Medulla oblongata (tissue), 1 donor: ENCODE measurements at regions not wholly inside any gene's neighbourhood (a gene's known extent, or its start where the extent isn't known, plus 50 kb on each side); places are given as distances from the start of the nearest gene placed in this dataset.
A peak's percentile ranks its signal among the peaks of the same experiment; 100 is the strongest.

ENCODE experiments used
- DNase-seq: peaks from one replicate; pipeline ENCODE4 v3.0.0-alpha.2; 2015; ENCODE audit errors: extremely low spot score

DNA sequence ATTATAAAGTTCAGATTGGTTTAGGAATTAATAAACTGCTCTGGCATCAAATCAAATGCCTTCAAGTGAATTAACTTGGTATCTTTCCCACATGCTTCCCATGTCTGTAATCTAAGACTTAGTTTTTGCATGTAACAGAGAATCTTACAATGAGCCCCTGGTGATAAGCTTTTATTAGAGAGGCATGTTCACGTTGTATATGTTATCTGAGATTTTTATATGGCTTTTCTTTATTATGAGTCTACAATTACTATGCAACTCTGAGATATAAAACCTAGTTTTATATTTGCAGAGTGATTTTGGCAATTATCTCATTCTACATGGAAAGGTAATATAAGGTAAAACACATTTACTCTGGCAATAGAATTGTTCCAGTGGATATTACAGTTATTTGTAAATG is 1578.4 kb upstream of the IGFBP7 start:
- DNase-seq = no peak

DNA sequence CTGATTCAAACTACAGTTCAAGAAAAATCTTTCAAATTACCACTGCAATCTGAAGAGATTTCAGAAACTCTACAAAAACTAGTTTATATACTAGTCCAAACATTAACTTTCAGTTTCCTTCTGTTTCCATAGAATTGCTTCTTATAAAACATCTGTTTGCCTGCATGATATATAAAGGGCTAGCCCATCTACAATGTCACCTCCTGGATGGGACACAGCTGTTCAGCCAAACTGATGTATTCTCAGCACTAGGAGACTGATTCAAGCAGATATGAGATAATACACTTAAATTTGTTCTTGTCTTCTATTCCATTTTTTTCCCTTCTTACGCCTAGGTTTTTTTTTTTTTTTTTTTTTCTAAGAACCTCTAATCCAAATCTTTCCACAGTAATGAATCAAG is 1569.7 kb upstream of the IGFBP7 start:
- no peak for DNase-seq

DNA sequence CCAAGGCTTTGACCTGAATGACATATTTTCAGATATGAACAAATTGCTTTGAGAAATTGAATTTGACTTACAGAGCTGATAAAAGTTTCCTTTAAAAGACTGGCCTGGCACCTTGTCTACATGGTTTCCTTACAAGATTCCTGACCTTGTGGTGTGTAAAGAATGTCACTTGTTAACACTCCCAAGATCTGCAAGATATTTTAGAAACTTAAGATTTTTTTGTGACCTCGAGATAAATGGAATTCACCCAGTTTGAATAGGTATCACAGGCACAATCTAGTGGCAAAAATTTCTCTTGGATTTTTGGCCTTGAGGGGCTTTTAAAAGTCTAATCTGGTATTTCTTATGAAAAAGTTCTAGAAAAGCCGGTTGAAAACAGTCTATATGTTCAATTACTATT is 1568.9 kb upstream of the IGFBP7 start:
- DNase-seq = no peak

DNA sequence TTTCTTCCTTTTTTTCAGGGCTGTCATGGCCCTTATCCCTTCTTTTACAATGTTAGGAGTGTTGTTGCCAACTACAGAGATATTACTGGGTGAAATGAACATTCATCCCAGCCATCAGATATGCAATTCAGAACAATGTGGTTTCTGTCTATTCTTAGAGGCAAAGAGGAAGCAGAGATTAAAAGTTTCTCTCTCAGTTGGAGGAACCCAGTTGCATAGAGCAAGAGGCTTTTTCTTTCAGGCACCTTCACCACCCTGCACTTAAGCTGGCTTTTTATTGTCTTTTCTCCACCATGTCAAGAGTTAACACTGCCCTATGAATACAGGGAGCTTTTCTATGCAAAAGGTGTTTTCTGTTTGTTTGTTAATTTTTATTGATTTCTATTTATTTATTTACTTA is 1559.6 kb upstream of the IGFBP7 start:
- DNase-seq = no peak

DNA sequence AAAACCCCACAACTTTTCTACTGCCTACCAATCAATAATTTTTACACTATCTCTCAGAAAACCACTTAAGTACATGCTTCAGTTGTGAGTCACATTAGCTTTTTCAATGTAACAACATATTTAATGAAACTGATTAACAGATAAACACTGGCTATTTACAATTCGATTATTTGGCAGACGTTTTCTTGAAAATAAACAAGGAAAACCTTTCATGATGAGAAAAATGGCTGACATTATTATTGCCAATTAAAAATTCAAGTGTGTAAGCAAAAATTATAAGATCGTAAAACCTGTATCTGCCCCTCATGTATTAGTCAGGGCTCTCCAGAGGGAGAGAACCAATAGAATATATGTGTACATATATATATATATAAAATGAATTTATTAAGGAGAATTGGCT is 1555.5 kb upstream of the IGFBP7 start:
- no peak for DNase-seq

DNA sequence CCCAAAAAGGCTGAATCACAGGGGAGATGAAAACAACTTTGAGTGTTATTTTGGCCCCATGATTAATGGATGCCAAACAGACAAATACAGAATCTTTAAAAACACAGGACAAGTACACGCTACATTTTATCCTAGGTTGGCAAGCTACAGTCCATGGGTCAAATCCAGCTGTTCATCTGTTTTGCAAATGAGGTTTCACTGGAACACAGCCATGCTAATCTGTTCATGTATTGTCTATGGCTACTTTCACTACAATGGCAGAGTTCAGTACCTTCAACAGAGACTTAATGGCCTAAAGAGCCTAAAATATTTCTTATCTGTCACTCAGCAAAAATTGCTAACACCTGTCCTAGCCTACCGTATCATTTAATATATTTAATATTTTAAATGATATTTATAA is 1548.5 kb upstream of the IGFBP7 start:
- DNase-seq = peak; percentile 49

DNA sequence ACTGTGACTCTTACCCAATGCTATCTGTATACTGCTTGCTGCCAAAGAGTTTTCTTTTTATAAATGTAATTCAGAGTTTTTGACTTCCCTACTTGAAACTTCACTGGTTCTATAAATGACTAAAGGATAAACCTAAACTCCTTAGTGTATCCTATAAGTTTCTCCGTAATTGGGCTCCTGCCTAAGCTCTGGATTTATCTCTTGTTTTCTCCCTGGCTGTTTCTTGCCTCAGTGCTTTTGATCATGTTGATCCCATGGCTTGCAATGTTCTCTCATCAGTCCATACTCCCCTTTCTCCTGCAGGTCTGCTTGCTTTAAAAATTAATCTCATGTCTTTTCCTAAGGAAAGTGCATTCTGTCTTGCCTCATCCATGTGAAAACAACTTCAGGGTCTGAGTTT is 1543.1 kb upstream of the IGFBP7 start:
- no peak for DNase-seq

DNA sequence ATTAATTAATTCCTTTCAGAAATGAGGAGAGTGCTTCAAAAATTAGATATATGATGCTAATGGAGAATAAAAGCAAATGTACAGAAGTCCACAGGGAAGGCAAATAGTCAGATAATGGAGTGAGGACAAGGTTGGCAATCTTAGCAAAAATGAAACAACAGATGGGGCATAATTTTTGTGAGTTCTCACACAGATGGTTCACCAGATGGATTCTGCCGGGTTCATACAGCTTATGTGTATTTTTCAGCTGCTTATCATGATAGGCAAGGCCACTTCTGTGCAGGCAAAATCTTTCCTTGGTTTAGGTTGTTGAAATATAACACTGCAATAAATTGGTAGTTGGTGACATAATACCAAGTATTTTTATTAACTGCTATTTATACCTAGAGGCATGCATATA is 1539.0 kb upstream of the IGFBP7 start:
- DNase-seq = no peak

DNA sequence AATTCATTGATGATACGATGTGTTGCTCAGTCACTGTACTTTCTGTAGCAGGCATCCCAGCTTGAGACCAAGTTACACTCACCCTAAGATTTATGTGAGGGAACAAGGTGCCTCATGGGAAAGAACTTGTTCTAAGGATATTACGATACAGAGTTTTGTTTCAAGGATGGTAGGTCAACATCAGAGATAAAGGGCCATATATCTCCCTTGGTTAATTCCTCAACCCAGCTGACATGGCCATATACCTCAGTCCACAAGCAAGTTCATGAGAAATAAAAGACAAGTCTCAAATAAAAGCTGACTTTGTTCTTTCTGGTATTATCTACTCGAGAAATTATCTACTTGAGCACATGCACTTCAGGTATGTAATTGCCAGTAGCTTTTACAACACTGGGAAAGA is 1535.9 kb upstream of the IGFBP7 start:
- DNase-seq = no peak

DNA sequence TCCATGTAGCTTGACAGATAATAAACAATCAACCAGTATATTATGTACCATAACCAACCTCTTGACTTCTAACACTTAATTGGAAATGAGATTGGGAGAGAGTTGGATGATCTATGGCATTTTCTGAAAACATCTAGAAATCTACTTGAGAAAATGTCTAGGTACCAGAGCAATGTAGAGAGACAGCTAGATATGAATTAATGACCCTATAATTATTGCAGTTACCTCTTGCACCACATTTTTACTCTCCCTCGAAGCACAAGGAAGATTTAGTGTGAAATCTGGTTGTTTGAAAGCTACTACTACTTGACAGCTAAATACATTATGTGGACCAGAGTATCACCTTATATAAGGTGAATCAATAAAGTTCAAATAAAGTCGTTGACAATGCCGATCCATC is 1534.4 kb upstream of the IGFBP7 start:
- DNase-seq = no peak

DNA sequence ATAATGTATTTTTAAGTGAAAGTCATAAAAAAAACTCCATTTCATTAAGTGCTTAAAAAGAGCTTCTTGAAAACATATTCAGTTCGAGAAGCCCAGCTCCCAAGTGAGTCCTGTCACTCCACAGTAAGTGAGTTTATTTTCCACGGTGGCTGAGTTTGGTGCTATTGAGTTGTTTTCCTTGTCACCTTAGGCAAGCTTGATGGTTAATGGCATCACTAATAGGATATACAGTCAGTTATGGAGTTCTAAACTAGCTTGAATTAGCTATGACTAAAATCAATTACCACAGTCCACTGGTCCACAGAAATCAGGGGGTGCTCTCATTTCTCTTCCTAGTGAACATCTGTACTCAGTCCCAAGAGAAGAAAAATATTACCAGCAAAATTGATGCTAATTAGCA is 1526.2 kb upstream of the IGFBP7 start:
- no peak for DNase-seq

DNA sequence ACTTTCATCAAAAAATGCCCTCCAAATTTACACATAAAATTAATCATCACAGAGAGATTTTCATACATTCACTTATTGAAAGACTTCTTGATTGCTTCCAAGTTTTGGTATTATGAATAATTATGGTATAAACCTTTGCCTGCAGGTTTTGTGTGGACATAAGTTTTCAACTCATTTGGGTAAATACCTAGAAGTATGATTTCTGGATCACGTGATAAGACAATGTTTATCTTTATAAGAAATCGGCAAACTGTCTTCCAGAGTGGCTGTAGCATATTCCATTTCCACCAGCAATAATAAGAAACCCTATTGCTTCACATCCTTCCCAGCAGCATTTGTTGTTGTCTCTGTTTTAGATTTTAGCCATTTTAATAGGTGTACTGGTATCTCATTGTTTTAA is 1507.0 kb upstream of the IGFBP7 start:
- no peak for DNase-seq

DNA sequence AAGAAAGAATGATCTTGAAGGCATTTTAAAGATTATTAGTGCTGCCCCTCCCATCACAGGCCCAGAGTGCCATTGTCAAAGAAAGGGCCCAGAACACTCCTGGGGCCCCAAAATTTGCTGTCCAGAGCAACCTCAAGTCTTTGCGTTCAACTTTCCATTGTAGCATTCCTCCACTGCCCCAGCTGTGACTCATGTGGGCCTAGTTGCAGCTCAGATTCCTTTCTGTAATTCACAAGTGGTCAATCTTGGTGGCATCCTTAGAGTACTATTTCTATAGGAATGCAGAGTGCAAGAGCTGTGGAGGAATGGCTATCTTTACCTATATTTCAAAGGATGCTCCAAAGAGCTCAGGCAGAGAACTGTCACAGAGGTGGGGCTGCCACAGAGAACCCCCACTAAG is 1500.8 kb upstream of the IGFBP7 start:
- no peak for DNase-seq

DNA sequence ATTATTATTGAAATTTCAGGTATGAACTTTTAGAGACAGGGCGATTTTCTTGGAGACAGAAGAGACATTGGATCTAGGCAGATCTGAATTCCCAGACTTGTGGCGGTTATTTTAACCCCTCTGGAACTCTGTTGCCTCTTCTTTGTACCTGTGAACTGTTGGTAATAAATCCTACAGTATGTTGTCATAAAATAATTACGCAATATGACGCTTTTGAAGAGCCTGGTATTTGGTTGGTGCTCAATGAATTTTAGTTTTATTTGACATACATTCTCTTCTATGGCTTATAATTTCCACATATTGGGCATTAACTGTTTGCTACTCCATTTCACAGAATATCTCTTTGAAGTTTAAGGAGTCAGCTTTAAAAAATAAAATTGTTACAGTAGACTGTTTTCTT is 1496.1 kb upstream of the IGFBP7 start:
- no peak for DNase-seq

DNA sequence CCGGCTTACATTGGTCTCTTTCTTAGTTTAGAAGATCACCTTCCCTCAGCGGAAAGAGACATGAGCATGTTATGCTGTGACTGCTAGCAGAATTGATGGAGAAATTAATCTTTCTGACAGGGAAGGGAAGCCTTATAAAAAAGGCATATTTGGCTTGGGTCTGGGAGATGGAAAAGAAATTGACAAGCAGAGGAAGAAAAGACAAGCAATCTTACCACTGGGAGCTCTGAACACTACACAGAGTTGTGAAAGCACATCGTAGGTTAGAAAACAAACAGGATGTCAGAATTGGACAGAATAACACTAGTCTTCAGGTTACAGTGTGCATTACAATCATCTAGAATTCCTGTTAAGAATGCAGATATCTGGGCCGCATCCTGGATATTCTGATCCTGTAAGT is 1493.8 kb upstream of the IGFBP7 start:
- DNase-seq = no peak

DNA sequence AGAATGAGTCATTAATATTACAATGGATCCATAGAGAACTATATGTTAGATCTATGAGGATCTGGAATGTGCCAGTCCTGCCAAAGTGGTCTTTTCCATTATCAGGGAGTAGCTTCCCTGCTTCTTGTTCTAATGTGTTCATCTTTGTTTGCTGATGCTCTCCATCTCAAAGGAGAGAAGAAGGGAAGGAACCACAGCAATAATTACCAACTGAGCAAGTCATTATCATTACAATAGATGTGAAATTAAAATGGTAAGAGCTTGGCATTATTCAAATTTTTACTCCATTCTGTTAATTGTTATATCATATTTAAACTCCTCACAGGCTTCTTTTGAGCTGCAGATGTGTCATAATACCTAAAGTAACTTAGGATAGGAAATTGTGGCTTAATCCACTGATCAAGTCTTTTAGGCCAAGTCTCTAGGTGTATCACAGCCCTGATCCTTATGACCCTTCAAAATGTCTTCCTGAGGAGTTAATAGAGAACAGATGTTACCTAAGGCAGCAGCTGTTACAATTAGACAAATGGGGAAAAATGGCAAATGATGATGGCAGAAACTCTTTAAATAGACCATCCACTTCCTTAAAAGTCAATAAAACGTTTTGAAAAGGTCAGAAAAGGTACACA is 1492.7 kb upstream of the IGFBP7 start:
- no peak for DNase-seq

DNA sequence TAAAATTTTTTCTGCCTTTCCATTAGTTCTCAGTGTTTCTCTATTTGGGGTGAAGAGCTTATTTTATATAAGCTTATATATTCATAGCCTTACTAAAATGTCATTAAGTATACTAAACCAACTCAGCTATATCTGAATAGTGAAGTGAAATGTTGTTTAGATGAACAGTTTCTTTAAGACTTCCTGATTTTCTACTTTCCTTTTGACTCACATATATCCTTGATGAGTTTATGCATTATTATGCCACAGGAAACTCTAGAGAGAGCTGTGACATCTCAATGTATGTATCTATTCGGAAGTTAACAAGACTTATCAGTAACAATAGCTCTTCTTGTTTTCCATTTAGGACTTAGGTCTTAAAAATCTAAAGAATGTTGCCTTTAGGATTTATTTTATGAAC is 1491.8 kb upstream of the IGFBP7 start:
- DNase-seq = no peak

DNA sequence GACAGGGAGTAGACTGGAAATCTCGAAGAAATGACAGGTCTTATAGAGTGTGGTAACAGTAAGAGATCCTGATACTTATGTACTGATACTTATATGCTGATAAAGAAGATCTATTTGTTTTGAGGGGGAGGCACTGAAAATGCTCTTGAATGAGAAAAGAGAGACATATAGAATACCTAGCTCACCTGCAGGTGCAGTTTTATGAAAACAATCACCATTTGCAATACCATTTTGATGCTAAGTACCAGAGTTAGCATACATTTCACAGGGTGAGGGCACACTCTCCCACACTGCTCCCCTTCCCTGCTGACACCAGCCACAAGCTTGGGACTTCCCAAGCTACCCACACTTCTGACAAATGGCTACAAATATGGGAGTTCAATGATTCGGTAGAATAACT is 1490.1 kb upstream of the IGFBP7 start:
- no peak for DNase-seq

DNA sequence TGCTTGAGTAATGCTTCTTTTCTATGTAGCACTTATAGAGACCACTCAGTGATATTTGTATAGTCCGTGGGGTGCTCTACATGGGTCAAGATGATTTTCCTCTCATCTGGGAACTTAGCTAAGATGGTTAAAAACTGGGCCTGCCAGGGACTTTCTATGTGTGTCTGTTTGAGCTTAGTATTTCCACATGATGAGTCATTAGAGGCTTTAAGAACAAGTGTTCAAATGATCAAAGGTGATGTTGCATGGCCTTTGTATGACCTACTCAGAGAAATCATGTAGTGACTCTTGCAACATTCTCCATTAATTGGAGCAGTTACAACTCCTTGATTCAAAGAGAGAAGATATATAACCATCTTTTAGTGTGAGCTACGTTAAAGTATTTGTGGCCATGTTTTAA is 1480.5 kb upstream of the IGFBP7 start:
- DNase-seq = no peak

DNA sequence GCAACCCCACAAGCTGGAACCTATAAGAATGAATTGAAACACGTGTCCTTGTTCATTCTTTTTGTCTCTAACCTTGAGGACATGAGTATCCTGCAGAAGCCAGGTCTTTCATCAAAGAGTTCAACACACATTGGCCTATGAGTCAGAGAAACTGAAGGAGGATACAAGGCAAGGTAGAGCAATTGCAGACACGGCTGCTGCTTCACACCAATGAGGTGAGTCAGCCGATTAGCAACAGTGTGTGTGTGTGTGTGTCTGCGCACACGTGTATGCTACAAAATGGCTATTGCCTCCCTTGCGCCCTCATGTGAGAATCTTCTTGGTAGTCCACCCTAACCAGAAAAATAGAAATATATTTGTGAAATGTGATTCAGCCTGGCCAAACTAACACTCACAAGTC is 1477.7 kb upstream of the IGFBP7 start:
- DNase-seq = no peak

DNA sequence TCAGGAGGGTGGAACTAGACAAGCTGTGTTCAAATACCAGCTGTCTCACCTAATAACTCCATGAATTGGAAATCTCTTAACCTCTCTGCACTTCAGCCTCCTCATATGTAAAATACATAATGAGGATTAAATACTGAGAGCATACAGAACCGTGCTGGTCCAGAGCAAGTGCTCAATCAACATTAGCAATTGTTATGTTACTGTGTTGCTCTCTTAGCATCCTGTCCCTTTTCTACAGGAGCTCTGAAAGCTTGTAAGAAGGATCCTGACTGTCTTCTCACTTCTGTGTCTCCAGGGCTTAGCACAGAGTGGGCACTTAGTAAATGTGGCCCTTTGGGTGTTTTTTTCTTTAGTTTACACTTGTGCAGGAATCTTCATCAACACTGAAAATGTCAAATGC is 1456.1 kb upstream of the IGFBP7 start:
- DNase-seq = no peak

DNA sequence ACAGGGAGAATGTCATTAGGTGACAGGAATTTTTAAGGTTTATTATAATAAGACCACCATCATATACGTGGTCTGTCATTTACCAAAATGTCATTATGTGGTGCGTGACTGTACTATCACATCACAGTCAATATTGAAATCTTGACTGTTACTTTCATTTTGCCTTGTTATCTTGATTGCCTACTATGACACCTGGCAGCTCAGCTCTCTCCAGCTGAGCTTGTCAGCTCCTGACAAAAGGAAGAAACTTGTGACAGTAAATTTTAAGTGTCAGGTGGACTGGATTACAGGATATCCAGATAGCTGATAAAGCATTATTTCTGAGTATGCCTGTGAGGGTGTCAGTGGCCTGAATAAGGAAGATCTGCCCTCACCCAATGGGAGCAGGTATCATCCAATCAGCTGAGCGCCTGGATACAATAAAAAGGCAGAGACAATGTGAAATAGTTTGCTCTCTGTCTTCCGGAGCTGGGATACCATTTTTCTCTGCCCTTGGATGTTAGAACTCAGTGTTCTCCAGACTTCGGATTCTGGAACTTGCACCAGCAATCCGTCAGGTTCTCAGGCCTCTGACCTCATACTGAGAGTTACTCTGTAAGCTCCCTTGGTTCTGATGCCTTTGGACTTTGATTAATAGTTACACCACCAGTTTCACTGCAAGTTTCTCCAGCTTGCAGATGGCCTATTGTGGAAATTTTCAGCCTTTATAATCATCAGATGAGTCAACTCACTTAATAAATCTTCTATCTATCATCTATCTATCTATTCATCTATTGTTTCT is 1454.7 kb upstream of the IGFBP7 start:
- no peak for DNase-seq

DNA sequence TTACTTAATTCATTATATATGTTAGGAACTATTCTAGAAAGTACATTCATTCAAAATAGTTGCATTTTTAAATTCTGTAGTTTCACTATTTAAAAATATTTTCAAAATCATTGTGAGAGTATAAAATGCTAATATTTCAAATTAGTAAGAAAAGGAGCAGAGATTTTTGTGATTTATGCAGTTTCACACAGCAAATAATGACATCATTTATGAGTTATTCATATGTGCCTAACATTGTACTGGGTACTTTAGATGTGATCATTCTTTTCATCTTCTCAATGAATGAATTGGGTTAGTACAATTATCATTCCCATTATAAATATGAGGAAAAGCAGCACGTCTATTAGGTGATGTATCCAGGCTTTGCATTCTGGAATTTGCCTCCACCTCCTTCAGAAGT is 1451.0 kb upstream of the IGFBP7 start:
- no peak for DNase-seq

DNA sequence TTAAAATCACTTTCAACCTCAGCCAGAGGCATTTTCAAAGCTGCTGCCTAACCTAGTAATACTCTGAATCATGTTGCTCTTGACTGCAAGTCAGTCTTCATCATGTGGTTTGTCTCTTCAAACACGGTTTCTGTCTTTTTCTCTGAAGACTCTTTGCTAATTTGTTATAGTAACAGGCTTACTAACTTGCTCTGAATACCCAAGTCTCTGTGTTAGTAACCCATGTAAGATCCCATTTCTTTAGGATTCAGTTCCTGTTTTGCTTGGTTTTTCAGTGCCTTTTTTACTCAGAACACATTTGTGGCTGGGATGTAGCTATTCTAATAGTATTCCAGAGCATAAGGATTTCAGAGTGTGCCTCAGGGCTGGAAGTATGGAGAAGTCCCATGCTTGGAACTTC is 1450.6 kb upstream of the IGFBP7 start:
- DNase-seq = no peak
